ENCODE measurements at regions not wholly inside any gene's neighbourhood (a gene's known extent, or its start where the extent isn't known, plus 50 kb on each side); places are given as distances from the start of the nearest gene placed in this dataset.

DNA sequence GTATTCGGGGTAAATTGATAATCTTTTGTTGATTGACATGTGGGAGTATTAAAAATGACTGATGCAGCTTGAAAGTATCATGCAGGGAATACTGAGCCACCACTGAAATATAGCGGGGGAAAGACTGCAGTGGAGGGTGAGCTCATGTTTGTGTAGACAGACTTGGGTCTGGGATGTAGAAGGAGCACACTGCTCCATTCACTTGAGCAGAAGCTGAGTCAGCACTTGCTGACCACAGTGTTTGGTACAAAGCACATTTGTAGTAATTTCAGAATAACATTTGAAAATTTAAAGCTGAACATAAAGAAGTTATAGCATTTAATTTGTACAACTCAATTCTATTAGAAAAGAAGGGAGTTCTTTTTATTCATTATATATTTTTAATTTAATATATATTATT lies 304.3 kb upstream of the PRICKLE1 start:
- TF ChIP-seq, protein P1, sequence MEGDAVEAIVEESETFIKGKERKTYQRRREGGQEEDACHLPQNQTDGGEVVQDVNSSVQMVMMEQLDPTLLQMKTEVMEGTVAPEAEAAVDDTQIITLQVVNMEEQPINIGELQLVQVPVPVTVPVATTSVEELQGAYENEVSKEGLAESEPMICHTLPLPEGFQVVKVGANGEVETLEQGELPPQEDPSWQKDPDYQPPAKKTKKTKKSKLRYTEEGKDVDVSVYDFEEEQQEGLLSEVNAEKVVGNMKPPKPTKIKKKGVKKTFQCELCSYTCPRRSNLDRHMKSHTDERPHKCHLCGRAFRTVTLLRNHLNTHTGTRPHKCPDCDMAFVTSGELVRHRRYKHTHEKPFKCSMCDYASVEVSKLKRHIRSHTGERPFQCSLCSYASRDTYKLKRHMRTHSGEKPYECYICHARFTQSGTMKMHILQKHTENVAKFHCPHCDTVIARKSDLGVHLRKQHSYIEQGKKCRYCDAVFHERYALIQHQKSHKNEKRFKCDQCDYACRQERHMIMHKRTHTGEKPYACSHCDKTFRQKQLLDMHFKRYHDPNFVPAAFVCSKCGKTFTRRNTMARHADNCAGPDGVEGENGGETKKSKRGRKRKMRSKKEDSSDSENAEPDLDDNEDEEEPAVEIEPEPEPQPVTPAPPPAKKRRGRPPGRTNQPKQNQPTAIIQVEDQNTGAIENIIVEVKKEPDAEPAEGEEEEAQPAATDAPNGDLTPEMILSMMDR (IDR thresholded peaks at IDR 0.05): no peak
- no peak for TF ChIP-seq POLR2A (IDR thresholded peaks at IDR 0.05)
- TF ChIP-seq POLR2AphosphoS5 (IDR thresholded peaks at IDR 0.05; ENCODE audit: insufficient read depth in 1 of 2, low read depth in 1 of 2): no peak

All from vagina (tissue), 2 donors.